Heart left ventricle (tissue), 16 donors: ENCODE measurements at regions not wholly inside any gene's neighbourhood (a gene's known extent, or its start where the extent isn't known, plus 50 kb on each side); places are given as distances from the start of the nearest gene placed in this dataset.

Source experiments
- ATAC-seq, 4 donors: fragments of 200-7000 bp; cut with Tn5 transposase; one replicate each; pipeline ENCODE4 v1.9.1; 2020 to 2022; ENCODE audit warnings: moderate library complexity in 4 of 4, mild to moderate bottlenecking in 3 of 4, moderate number of reproducible peaks in 1 of 4
- DNase-seq, 5 donors: peaks; one replicate each; pipeline ENCODE4 v3.0.0-alpha.2; 2020
- H3K27ac ChIP-seq, 12 donors: fragments of 200-600 bp; sonication (generic) in 4 of 12; one replicate each; pipeline versions ENCODE4 v1.5.0 to v1.8.0; 2016 to 2022; ENCODE audit warnings: mild to moderate bottlenecking in 2 of 12
- H3K27me3 ChIP-seq, 9 donors: fragments of 200-600 bp; sonication (generic) in 2 of 9; one replicate each; pipeline versions ENCODE4 v1.5.1 to v1.8.0; 2016 to 2022; ENCODE audit warnings: mild to moderate bottlenecking in 3 of 9
- H3K36me3 ChIP-seq, 9 donors: fragments of 200-600 bp; sonication (generic) in 2 of 9; one replicate each; pipeline versions ENCODE4 v1.5.0 to v1.8.0; 2018 to 2022; ENCODE audit warnings: mild to moderate bottlenecking in 2 of 9
- H3K4me1 ChIP-seq, 12 donors: fragments of 200-600 bp; sonication (generic) in 4 of 12; one replicate each; pipeline versions ENCODE4 v1.5.0 to v1.8.0; 2016 to 2022; ENCODE audit warnings: mild to moderate bottlenecking in 3 of 12
- H3K4me3 ChIP-seq, 12 donors: fragments of 200-600 bp; sonication (generic) in 4 of 12; one replicate each; pipeline versions ENCODE4 v1.5.0 to v1.8.0; 2017 to 2022; ENCODE audit warnings: mild to moderate bottlenecking in 9 of 12, moderate library complexity in 4 of 12
- H3K9me3 ChIP-seq, 12 donors: fragments of 200-600 bp; sonication (generic) in 4 of 12; one replicate each; pipeline versions ENCODE4 v1.5.0 to v1.8.0; 2016 to 2022; ENCODE audit warnings: mild to moderate bottlenecking in 1 of 12
- CTCF ChIP-seq, 12 donors: fragments of 200-600 bp; sonication (generic) in 4 of 12; IDR thresholded peaks; one replicate each; pipeline versions ENCODE4 v1.5.0 to v1.8.0; 2018 to 2022; ENCODE audit warnings: antibody characterized with exemption in 12 of 12, mild to moderate bottlenecking in 5 of 12
- POLR2A ChIP-seq, 2 donors: fragments of 450-650 bp; IDR thresholded peaks; one replicate each; pipeline ENCODE4 v1.6.1; 2017; ENCODE audit warnings: antibody characterized with exemption in 2 of 2, mild to moderate bottlenecking in 2 of 2, moderate library complexity in 2 of 2
- WGBS, 4 donors: extraction: QIAGEN DNeasy Blood & Tissue Kit in 2 of 4; methylation state at CpG; one replicate each; pipeline versions ENCODE4 v1.1.5 to v1.1.7; 2013 to 2018; 5-methylcytosine and 5-hydroxymethylcytosine counted together
- intact Hi-C, 10 donors: fragments of 100-400 bp; cut with DNase I; formaldehyde crosslinking; loops; one replicate each; pipeline versions ENCODE4 v1.11.1 to v1.14.2; 2022
- donor health status: ischemic (EF 13 %, LVEDD 7.1; RV severe dilation, severe dysfunction).
- donor health status: healthy with polysubstance abuse.
- donor health status: DM: no; HTN: yes; CAD: no.
- donor health status: DM: no; HTN: no; CAD: no.
- donor health status: ischemic (EF 25% LVEDD 6.9; RV normal size, moderate dysfunction).
- donor health status: ischemic (EF 25% LVEDD 5.7; RV mildly dilated, moderate dysfunction).
- donor health status: healthy.
- donor health status: DM: yes; HTN: yes; CAD: no.
- donor health status: ischemic (EF 35%, LVEDD 5.7; RV mildly dilated, moderate dysfunction).
- donor health status: nonischemic (EF 11% LVEDD 7.7; RV severe dilation, severe dysfunction).
- donor health status: DM: yes; HTN: yes; CAD: no.
- donor health status: PGD.
- donor health status: ischemic (EF 29% LVEDD 5.4; RV normal size, mild dysfunction).
- donor health status: nonischemic (EF 23%, LVEDD 6.1; RV moderate dilation, normal function).

GRCh38 chr16:59484833-59485516 lies 750.9 kb upstream of the GOT2 start:
- Histone ChIP-seq H3K27me3 (no peaks in the 10 kb centered on the region), H3K4me3 (no peak overlapping the region), H3K27ac (no peak overlapping the region), H3K4me1 (no peaks in the 10 kb centered on the region), H3K36me3 (no peaks in the 10 kb centered on the region), H3K9me3 (peaks cover 0 to 15% (median 0%) of the 10 kb centered on the region in 12 donors)
- DNase-seq (no peak), ATAC-seq (no peak)
- WGBS, 4 donors = 72 to 84% (median 83%) methylated on average over 2 of the region's 2 CpGs
- intact Hi-C loops = no loop called here
- TF ChIP-seq CTCF (IDR thresholded peaks at IDR 0.05) (no peak), POLR2A (IDR thresholded peaks at IDR 0.05) (no peak)

- intact Hi-C loops = no loop called here
- Histone ChIP-seq H3K36me3 (no peaks in the 10 kb centered on the region), H3K4me3 (no peak overlapping the region), H3K27me3 (no peaks in the 10 kb centered on the region), H3K27ac (no peak overlapping the region), H3K4me1 (no peaks in the 10 kb centered on the region), H3K9me3 (peaks cover 0 to 9% (median 0%) of the 10 kb centered on the region in 12 donors)
- 48 to 60% (median 51%) methylated on average over 3 of the region's 3 CpGs for WGBS, 4 donors
- DNase-seq (no peak), ATAC-seq (no peak)
- no peak for TF ChIP-seq POLR2A (IDR thresholded peaks at IDR 0.05)
- no peak for TF ChIP-seq CTCF (IDR thresholded peaks at IDR 0.05)
Observed at GRCh38 chr16:59478838-59479237, 744.7 kb upstream of the GOT2 start.

- H3K27ac ChIP-seq = no peak overlapping the region
- no peak overlapping the region for H3K4me3 ChIP-seq
- no peaks in the 10 kb centered on the region for H3K27me3 ChIP-seq
- H3K36me3 ChIP-seq = no peaks in the 10 kb centered on the region
- ATAC-seq (no peak), DNase-seq (no peak)
- no peaks in the 10 kb centered on the region for H3K4me1 ChIP-seq
- H3K9me3 ChIP-seq = peaks cover 0 to 12% (median 0%) of the 10 kb centered on the region in 12 donors
- intact Hi-C loops = no loop called here
- 69 to 83% (median 77%) methylated on average over 2 of the region's 2 CpGs for WGBS, 4 donors
- no peak for TF ChIP-seq CTCF (IDR thresholded peaks at IDR 0.05)
- TF ChIP-seq POLR2A (IDR thresholded peaks at IDR 0.05) = no peak
Observed at GRCh38 chr16:59470556-59470955, 736.4 kb upstream of the GOT2 start.

- Histone ChIP-seq H3K9me3 (peaks cover 0 to 6% (median 0%) of the 10 kb centered on the region in 12 donors), H3K27ac (no peak overlapping the region), H3K36me3 (no peaks in the 10 kb centered on the region), H3K27me3 (no peaks in the 10 kb centered on the region), H3K4me1 (no peaks in the 10 kb centered on the region), H3K4me3 (no peak overlapping the region)
- TF ChIP-seq POLR2A (IDR thresholded peaks at IDR 0.05) (no peak), CTCF (IDR thresholded peaks at IDR 0.05) (no peak)
- WGBS, 4 donors = 77 to 89% (median 83%) methylated on average over 1 of the region's 1 CpG
- intact Hi-C loops = no loop called here
- no peak for ATAC-seq
- no peak for DNase-seq
Observed at GRCh38 chr16:59469266-59469665, 735.1 kb upstream of the GOT2 start.
